GM23338 (cell line): ENCODE measurements at regions not wholly inside any gene's neighbourhood (a gene's known extent, or its start where the extent isn't known, plus 50 kb on each side); places are given as distances from the start of the nearest gene placed in this dataset.

ENCODE experiments used
- ATAC-seq: fragments of 200-7000 bp; cut with Tn5 transposase; 3 replicates; pipeline ENCODE4 v1.9.1; 2020
- DNase-seq: peaks from one replicate; pipeline ENCODE4 v3.0.0-alpha.2; 2015; ENCODE audit warnings: low spot score
- H2AFZ ChIP-seq: fragments of 200-600 bp; sonication (generic); 2 replicates; pipeline ENCODE4 v1.8.0; 2016; ENCODE audit warnings: antibody characterized with exemption, mild to moderate bottlenecking, moderate library complexity
- H3F3A ChIP-seq: fragments of 200-600 bp; sonication (generic); replicated peaks from 2 replicates; pipeline ENCODE4 v1.8.0; 2017; ENCODE audit warnings: antibody characterized with exemption, mixed run types, low read depth
- H3K27ac ChIP-seq: fragments of 200-600 bp; sonication (generic); 2 replicates; pipeline ENCODE4 v1.6.1; 2016; ENCODE audit warnings: low read depth
- H3K27me3 ChIP-seq: fragments of 200-600 bp; sonication (generic); 2 replicates; pipeline ENCODE4 v1.8.0; 2016; ENCODE audit warnings: mild to moderate bottlenecking, mixed run types, moderate library complexity; ENCODE audit not compliant: insufficient read depth
- H3K36me3 ChIP-seq: fragments of 200-600 bp; sonication (generic); 2 replicates; pipeline ENCODE4 v1.8.0; 2016; ENCODE audit warnings: mild to moderate bottlenecking; ENCODE audit not compliant: insufficient read depth
- H3K4me1 ChIP-seq: fragments of 200-600 bp; sonication (generic); 2 replicates; pipeline ENCODE4 v1.8.0; 2016; ENCODE audit warnings: mild to moderate bottlenecking, moderate library complexity; ENCODE audit not compliant: insufficient read depth
- H3K4me2 ChIP-seq: fragments of 200-600 bp; sonication (generic); 2 replicates; pipeline ENCODE4 v1.7.1; 2017; ENCODE audit warnings: mixed run types
- H3K4me3 ChIP-seq: fragments of 200-600 bp; sonication (generic); 2 replicates; pipeline ENCODE4 v1.6.1; 2016; ENCODE audit warnings: mixed run types
- H3K79me2 ChIP-seq: fragments of 200-600 bp; sonication (generic); replicated peaks from 2 replicates; pipeline ENCODE4 v1.8.0; 2017; ENCODE audit warnings: mild to moderate bottlenecking; ENCODE audit not compliant: insufficient read depth
- H3K9me2 ChIP-seq: fragments of 200-600 bp; sonication (generic); 2 replicates; pipeline ENCODE4 v1.8.0; 2017; ENCODE audit not compliant: insufficient read depth
- H4K20me1 ChIP-seq: fragments of 200-600 bp; sonication (generic); replicated peaks from 2 replicates; pipeline ENCODE4 v1.8.0; 2017; ENCODE audit warnings: mild to moderate bottlenecking; ENCODE audit not compliant: insufficient read depth
- H3K27ac Mint-ChIP-seq: 2 replicates; pipeline ENCODE4 v1.8.0; 2020; ENCODE audit warnings: inconsistent platforms, mild to moderate bottlenecking, moderate library complexity, mixed read lengths
- H3K27me3 Mint-ChIP-seq: 3 replicates; pipeline ENCODE4 v1.8.0; 2022; ENCODE audit warnings: low read depth, mild to moderate bottlenecking, moderate library complexity, mixed read lengths, inconsistent platforms; ENCODE audit not compliant: insufficient read depth, poor library complexity
- H3K36me3 Mint-ChIP-seq: 3 replicates; pipeline ENCODE4 v1.8.0; 2021; ENCODE audit warnings: low read depth, mild to moderate bottlenecking, inconsistent platforms, moderate library complexity, mixed read lengths
- H3K4me1 Mint-ChIP-seq: 3 replicates; pipeline ENCODE4 v1.8.0; 2020; ENCODE audit warnings: mild to moderate bottlenecking, inconsistent platforms, mixed read lengths
- H3K4me3 Mint-ChIP-seq: 3 replicates; pipeline ENCODE4 v1.8.0; 2021; ENCODE audit warnings: moderate library complexity, mild to moderate bottlenecking, inconsistent platforms, mixed read lengths
- H3K9me3 Mint-ChIP-seq: 3 replicates; pipeline ENCODE4 v1.8.0; 2020; ENCODE audit warnings: moderate library complexity, mild to moderate bottlenecking, inconsistent platforms, mixed read lengths
- JUNB ChIP-seq: IDR thresholded peaks from one replicate; pipeline ENCODE4 v1.6.1; 2016; ENCODE audit warnings: antibody characterized with exemption; ENCODE audit not compliant: unreplicated experiment
- STAT1 ChIP-seq: IDR thresholded peaks from one replicate; pipeline ENCODE4 v1.6.1; 2016; ENCODE audit warnings: antibody characterized with exemption; ENCODE audit not compliant: unreplicated experiment
- ZNF114 ChIP-seq: fragments of 250-450 bp; sonication (Bioruptor Pico); IDR thresholded peaks from 2 replicates; pipeline ENCODE4 v1.5.0; 2020; ENCODE audit warnings: mild to moderate bottlenecking, moderate library complexity
- TF ChIP-seq, protein P1 (sequence below): IDR thresholded peaks from 2 replicates; pipeline ENCODE4 v1.6.1; 2016; ENCODE audit warnings: antibody characterized with exemption
- TF ChIP-seq, protein P2 (sequence below): IDR thresholded peaks from one replicate; pipeline ENCODE4 v1.6.1; 2018; ENCODE audit warnings: antibody characterized with exemption; ENCODE audit not compliant: unreplicated experiment
- TF ChIP-seq, protein P3 (sequence below): fragments of 250-450 bp; sonication (Bioruptor Pico); IDR thresholded peaks from 2 replicates; pipeline ENCODE4 v1.5.0; 2020; ENCODE audit warnings: mild to moderate bottlenecking, moderate library complexity

DNA sequence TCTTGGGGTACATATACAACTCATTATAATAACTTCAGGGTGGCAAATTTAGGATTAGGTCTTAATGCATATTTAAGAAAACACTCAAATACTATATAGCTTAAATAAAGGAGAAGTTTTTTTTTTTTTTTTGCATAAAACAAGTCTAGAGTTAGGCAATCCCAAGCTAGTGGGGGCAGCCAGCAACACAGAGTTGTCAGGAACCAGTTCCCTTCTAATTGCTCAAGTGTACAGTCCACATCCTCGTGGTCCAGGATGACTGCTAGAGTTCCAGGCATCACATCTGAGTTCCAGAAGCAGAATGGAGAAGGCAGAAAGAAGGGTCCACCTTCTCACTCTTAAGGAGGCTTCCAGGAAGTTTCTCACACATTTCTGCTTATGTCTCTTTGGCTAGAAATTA, 261.9 kb upstream of the PLET1 start:
- Histone ChIP-seq H3K27me3 (no peaks in the 10 kb centered on the region), H3K9me2 (no peaks in the 10 kb centered on the region; the same call in 1 of the 2 replicates), H3K4me3 (no peak overlapping the region), H3K4me2 (no peak overlapping the region), H3K36me3 (no peaks in the 10 kb centered on the region), H3K27ac (no peak overlapping the region), H2AFZ (no peak overlapping the region), H3F3A (no peaks in the 10 kb centered on the region), H3K79me2 (no peaks in the 10 kb centered on the region), H3K4me1 (no peaks in the 10 kb centered on the region), H4K20me1 (no peaks in the 10 kb centered on the region)
- Mint-ChIP-seq H3K27ac (no peak overlapping the region), H3K36me3 (no peaks in the 10 kb centered on the region), H3K4me1 (peaks cover 9% of the 10 kb centered on the region), H3K27me3 (peaks cover 11% of the 10 kb centered on the region), H3K9me3 (no peaks in the 10 kb centered on the region), H3K4me3 (no peak overlapping the region)
- DNase-seq = no peak
- no peak for ATAC-seq
- TF ChIP-seq, protein P1, sequence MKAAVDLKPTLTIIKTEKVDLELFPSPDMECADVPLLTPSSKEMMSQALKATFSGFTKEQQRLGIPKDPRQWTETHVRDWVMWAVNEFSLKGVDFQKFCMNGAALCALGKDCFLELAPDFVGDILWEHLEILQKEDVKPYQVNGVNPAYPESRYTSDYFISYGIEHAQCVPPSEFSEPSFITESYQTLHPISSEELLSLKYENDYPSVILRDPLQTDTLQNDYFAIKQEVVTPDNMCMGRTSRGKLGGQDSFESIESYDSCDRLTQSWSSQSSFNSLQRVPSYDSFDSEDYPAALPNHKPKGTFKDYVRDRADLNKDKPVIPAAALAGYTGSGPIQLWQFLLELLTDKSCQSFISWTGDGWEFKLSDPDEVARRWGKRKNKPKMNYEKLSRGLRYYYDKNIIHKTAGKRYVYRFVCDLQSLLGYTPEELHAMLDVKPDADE = no peak
- TF ChIP-seq, protein P2, sequence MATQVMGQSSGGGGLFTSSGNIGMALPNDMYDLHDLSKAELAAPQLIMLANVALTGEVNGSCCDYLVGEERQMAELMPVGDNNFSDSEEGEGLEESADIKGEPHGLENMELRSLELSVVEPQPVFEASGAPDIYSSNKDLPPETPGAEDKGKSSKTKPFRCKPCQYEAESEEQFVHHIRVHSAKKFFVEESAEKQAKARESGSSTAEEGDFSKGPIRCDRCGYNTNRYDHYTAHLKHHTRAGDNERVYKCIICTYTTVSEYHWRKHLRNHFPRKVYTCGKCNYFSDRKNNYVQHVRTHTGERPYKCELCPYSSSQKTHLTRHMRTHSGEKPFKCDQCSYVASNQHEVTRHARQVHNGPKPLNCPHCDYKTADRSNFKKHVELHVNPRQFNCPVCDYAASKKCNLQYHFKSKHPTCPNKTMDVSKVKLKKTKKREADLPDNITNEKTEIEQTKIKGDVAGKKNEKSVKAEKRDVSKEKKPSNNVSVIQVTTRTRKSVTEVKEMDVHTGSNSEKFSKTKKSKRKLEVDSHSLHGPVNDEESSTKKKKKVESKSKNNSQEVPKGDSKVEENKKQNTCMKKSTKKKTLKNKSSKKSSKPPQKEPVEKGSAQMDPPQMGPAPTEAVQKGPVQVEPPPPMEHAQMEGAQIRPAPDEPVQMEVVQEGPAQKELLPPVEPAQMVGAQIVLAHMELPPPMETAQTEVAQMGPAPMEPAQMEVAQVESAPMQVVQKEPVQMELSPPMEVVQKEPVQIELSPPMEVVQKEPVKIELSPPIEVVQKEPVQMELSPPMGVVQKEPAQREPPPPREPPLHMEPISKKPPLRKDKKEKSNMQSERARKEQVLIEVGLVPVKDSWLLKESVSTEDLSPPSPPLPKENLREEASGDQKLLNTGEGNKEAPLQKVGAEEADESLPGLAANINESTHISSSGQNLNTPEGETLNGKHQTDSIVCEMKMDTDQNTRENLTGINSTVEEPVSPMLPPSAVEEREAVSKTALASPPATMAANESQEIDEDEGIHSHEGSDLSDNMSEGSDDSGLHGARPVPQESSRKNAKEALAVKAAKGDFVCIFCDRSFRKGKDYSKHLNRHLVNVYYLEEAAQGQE = no peak
- TF ChIP-seq JUNB (no peak), STAT1 (no peak), ZNF114 (CRISPR knock-in tag) (no peak)
- TF ChIP-seq, protein P3, sequence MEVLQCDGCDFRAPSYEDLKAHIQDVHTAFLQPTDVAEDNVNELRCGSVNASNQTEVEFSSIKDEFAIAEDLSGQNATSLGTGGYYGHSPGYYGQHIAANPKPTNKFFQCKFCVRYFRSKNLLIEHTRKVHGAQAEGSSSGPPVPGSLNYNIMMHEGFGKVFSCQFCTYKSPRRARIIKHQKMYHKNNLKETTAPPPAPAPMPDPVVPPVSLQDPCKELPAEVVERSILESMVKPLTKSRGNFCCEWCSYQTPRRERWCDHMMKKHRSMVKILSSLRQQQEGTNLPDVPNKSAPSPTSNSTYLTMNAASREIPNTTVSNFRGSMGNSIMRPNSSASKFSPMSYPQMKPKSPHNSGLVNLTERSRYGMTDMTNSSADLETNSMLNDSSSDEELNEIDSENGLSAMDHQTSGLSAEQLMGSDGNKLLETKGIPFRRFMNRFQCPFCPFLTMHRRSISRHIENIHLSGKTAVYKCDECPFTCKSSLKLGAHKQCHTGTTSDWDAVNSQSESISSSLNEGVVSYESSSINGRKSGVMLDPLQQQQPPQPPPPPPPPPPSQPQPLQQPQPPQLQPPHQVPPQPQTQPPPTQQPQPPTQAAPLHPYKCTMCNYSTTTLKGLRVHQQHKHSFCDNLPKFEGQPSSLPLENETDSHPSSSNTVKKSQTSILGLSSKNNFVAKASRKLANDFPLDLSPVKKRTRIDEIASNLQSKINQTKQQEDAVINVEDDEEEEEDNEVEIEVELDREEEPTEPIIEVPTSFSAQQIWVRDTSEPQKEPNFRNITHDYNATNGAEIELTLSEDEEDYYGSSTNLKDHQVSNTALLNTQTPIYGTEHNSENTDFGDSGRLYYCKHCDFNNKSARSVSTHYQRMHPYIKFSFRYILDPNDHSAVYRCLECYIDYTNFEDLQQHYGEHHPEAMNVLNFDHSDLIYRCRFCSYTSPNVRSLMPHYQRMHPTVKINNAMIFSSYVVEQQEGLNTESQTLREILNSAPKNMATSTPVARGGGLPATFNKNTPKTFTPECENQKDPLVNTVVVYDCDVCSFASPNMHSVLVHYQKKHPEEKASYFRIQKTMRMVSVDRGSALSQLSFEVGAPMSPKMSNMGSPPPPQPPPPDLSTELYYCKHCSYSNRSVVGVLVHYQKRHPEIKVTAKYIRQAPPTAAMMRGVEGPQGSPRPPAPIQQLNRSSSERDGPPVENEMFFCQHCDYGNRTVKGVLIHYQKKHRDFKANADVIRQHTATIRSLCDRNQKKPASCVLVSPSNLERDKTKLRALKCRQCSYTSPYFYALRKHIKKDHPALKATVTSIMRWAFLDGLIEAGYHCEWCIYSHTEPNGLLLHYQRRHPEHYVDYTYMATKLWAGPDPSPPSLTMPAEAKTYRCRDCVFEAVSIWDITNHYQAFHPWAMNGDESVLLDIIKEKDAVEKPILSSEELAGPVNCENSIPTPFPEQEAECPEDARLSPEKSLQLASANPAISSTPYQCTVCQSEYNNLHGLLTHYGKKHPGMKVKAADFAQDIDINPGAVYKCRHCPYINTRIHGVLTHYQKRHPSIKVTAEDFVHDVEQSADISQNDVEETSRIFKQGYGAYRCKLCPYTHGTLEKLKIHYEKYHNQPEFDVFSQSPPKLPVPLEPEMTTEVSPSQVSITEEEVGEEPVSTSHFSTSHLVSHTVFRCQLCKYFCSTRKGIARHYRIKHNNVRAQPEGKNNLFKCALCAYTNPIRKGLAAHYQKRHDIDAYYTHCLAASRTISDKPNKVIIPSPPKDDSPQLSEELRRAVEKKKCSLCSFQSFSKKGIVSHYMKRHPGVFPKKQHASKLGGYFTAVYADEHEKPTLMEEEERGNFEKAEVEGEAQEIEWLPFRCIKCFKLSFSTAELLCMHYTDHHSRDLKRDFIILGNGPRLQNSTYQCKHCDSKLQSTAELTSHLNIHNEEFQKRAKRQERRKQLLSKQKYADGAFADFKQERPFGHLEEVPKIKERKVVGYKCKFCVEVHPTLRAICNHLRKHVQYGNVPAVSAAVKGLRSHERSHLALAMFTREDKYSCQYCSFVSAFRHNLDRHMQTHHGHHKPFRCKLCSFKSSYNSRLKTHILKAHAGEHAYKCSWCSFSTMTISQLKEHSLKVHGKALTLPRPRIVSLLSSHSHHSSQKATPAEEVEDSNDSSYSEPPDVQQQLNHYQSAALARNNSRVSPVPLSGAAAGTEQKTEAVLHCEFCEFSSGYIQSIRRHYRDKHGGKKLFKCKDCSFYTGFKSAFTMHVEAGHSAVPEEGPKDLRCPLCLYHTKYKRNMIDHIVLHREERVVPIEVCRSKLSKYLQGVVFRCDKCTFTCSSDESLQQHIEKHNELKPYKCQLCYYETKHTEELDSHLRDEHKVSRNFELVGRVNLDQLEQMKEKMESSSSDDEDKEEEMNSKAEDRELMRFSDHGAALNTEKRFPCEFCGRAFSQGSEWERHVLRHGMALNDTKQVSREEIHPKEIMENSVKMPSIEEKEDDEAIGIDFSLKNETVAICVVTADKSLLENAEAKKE (CRISPR knock-in tag) = no peak
